ENCODE measurements at regions not wholly inside any gene's neighbourhood (a gene's known extent, or its start where the extent isn't known, plus 50 kb on each side); places are given as distances from the start of the nearest gene placed in this dataset.

DNA sequence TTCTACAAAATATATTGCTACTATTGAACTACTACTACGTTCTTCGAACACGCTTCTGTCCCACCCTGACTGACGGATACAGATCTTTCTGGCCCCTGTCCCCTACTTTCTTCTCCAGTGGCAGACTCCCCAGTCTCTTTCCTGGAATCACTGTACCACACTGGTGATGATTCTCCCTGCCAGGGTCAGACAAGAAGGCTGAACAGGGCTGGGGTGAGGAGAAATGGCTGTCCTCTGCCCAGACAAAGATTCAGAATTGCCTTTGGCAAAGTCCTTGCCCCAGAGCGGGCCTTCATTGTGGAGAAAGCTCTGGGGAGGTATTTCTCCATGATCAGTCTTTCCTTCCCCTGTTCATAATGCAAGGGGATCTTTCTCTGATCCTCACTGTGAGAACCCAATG, 1417.1 kb downstream of the BRD1 start:
- POLR2A ChIA-PET, result no interaction called here
- no peak for DNase-seq (ENCODE audit: low read depth)
- H3K36me3 ChIP-seq (ENCODE audit: control insufficient read depth, insufficient read depth, low read length), result no peaks in the 10 kb centered on the region
- no peaks in the 10 kb centered on the region for H3K27me3 ChIP-seq (ENCODE audit: control insufficient read depth, insufficient read depth, low read length)
- CTCF ChIA-PET, result no interaction called here
- TF ChIP-seq, protein P1, sequence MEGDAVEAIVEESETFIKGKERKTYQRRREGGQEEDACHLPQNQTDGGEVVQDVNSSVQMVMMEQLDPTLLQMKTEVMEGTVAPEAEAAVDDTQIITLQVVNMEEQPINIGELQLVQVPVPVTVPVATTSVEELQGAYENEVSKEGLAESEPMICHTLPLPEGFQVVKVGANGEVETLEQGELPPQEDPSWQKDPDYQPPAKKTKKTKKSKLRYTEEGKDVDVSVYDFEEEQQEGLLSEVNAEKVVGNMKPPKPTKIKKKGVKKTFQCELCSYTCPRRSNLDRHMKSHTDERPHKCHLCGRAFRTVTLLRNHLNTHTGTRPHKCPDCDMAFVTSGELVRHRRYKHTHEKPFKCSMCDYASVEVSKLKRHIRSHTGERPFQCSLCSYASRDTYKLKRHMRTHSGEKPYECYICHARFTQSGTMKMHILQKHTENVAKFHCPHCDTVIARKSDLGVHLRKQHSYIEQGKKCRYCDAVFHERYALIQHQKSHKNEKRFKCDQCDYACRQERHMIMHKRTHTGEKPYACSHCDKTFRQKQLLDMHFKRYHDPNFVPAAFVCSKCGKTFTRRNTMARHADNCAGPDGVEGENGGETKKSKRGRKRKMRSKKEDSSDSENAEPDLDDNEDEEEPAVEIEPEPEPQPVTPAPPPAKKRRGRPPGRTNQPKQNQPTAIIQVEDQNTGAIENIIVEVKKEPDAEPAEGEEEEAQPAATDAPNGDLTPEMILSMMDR (IDR thresholded peaks at IDR 0.05; ENCODE audit: insufficient read depth, low read depth, low read length), result no peak
- H3K4me3 ChIP-seq (ENCODE audit: low read depth, low read length), result no peak overlapping the region

DNA sequence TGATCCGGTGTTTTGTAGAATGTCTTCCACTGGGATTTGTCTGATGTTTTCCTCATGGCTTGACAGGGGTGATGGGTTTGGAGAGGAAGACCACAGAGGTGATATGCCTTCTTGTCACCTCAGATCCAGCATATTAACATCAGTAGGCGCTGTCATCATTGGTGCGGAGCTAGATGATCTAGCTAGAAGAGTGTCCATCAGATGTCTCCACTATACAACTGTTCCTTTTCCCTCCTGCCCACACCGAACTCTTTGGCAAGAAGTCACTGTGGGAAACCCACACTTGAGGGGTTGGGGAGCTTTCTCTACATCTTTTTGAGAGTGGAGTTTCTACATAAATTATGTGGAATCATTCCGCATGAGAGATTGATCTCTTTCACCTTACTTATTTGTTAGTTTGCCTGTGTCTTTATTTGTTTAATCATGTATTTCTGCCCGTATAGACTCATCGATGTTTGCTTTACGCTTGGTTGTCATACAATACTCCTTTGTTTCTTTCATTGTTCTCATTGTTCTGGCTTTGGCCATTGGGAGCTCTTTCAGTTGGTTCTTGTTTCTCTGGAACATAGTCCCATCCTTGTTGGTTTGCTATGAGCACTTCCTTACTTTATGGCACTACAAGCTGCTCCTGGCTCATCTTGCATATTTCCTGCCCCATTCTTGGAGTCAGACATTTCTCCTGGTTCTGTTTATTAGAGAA, 1420.3 kb downstream of the BRD1 start:
- Histone ChIP-seq H3K4me3 (ENCODE audit: low read depth, low read length) (no peak overlapping the region), H3K36me3 (ENCODE audit: control insufficient read depth, insufficient read depth, low read length) (no peaks in the 10 kb centered on the region), H3K27me3 (ENCODE audit: control insufficient read depth, insufficient read depth, low read length) (no peaks in the 10 kb centered on the region)
- DNase-seq (ENCODE audit: low read depth), result no peak
- TF ChIP-seq, protein P1 (IDR thresholded peaks at IDR 0.05; ENCODE audit: insufficient read depth, low read depth, low read length), result no peak
- CTCF ChIA-PET, result no interaction called here
- POLR2A ChIA-PET, result no interaction called here

DNA sequence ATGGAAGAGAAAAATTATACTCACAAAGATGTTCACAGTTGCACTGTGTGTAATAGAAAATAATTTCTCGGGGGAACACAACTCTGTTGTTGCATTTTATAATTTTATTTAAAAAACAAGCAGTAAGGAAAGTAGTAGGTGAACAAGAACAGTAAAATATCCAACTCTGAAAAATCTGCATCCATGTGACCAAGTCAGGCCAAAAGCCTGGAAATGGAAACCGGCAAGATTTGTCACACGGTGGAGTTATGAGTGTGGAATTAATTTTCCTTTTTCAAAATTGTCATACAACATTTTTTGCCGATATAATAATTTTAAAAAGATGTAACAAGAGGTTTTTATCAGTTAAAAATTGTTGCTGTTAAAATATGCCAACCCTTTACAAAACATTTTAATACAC, 1421.5 kb downstream of the BRD1 start:
- ChIA-PET POLR2A (no interaction called here), CTCF (no interaction called here)
- Histone ChIP-seq H3K36me3 (ENCODE audit: control insufficient read depth, insufficient read depth, low read length) (no peaks in the 10 kb centered on the region), H3K27me3 (ENCODE audit: control insufficient read depth, insufficient read depth, low read length) (no peaks in the 10 kb centered on the region), H3K4me3 (ENCODE audit: low read depth, low read length) (no peak overlapping the region)
- TF ChIP-seq, protein P1 (IDR thresholded peaks at IDR 0.05; ENCODE audit: insufficient read depth, low read depth, low read length), result no peak
- DNase-seq (ENCODE audit: low read depth), result no peak

- no peak for DNase-seq (ENCODE audit: low read depth)
- Histone ChIP-seq H3K27me3 (ENCODE audit: control insufficient read depth, insufficient read depth, low read length) (no peaks in the 10 kb centered on the region), H3K36me3 (ENCODE audit: control insufficient read depth, insufficient read depth, low read length) (no peaks in the 10 kb centered on the region), H3K4me3 (ENCODE audit: low read depth, low read length) (no peak overlapping the region)
- ChIA-PET CTCF (no interaction called here), POLR2A (no interaction called here)
- TF ChIP-seq, protein P1 (IDR thresholded peaks at IDR 0.05; ENCODE audit: insufficient read depth, low read depth, low read length), result no peak
These were observed 1421.9 kb downstream of the BRD1 start for GRCh38 chr22:48405741-48406140.

DNA sequence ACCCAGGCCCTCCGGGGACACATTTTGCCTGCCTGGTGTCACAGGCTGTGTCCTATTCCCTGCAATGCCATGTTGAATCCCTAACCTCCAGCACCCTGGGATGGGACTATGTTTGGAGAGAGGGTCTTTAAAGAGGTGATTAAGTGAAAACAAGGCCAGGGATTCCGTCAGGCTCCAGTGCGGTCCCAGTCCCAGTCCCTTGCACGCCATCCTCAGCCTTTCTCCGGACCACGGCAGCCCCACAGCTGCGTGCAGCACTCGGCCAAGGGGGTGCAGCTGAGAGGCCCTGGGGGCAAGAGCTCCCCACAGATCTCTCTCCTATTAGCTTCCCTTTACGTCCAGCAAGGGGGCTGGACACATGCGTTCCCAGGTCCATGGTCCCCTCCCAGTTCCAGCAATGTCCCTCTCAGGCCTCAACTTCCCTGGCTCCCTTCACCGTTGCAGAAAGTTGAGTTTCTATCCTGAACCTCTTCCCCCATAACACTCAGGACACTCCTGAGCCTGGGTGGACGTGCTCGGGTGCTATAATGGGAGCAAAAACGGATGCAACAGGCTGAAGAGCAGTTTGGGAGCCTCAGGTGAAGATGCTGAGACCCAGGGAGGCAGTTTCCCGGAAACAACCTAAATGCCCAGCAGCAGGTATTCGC, 1422.7 kb downstream of the BRD1 start:
- ChIA-PET CTCF (no interaction called here), POLR2A (no interaction called here)
- TF ChIP-seq, protein P1 (IDR thresholded peaks at IDR 0.05; ENCODE audit: insufficient read depth, low read depth, low read length), result no peak
- no peak overlapping the region for H3K4me3 ChIP-seq (ENCODE audit: low read depth, low read length)
- H3K36me3 ChIP-seq (ENCODE audit: control insufficient read depth, insufficient read depth, low read length), result no peaks in the 10 kb centered on the region
- H3K27me3 ChIP-seq (ENCODE audit: control insufficient read depth, insufficient read depth, low read length), result no peaks in the 10 kb centered on the region
- no peak for DNase-seq (ENCODE audit: low read depth)

All from BJ (cell line).